Calu3 (cell line): ENCODE measurements at regions not wholly inside any gene's neighbourhood (a gene's known extent, or its start where the extent isn't known, plus 50 kb on each side); places are given as distances from the start of the nearest gene placed in this dataset.

Experiments used
- BruUV-seq: library from RNA; stranded (reverse); fragments of 400-500 nt; replicated peaks from 2 replicates; lab custom pipeline; 2021; lab: Mats Ljungman, UMichigan
- CTCF ChIA-PET: fragments of 300-600 bp; sonication (Branson Sonifier 250); formaldehyde crosslinking; loops from one replicate; lab custom pipeline; 2022; ENCODE audit warnings: antibody characterized with exemption; lab: Charles Lee
- DNase-seq: peaks from one replicate; pipeline ENCODE4 v3.0.0; 2022
- H3K27ac Mint-ChIP-seq: one replicate; pipeline ENCODE4 v1.8.0; 2022; ENCODE audit warnings: mixed read lengths; ENCODE audit not compliant: unreplicated experiment
- H3K27me3 Mint-ChIP-seq: one replicate; pipeline ENCODE4 v1.8.0; 2022; ENCODE audit warnings: mixed read lengths; ENCODE audit not compliant: unreplicated experiment
- H3K36me3 Mint-ChIP-seq: one replicate; pipeline ENCODE4 v1.8.0; 2022; ENCODE audit warnings: mild to moderate bottlenecking, moderate library complexity, mixed read lengths; ENCODE audit not compliant: insufficient read depth, unreplicated experiment
- H3K4me1 Mint-ChIP-seq: one replicate; pipeline ENCODE4 v1.8.0; 2022; ENCODE audit warnings: mild to moderate bottlenecking, low read depth, mixed read lengths; ENCODE audit not compliant: unreplicated experiment
- H3K4me3 Mint-ChIP-seq: one replicate; pipeline ENCODE4 v1.8.0; 2022; ENCODE audit warnings: mild to moderate bottlenecking, low read depth, moderate library complexity, mixed read lengths; ENCODE audit not compliant: unreplicated experiment
- H3K9me3 Mint-ChIP-seq: one replicate; pipeline ENCODE4 v1.8.0; 2022; ENCODE audit warnings: low read depth, mixed read lengths; ENCODE audit not compliant: unreplicated experiment
- CTCF ChIP-seq: fragments of 200-600 bp; IDR thresholded peaks from one replicate; pipeline ENCODE4 v1.8.0; 2022; ENCODE audit warnings: antibody characterized with exemption; ENCODE audit not compliant: unreplicated experiment
- intact Hi-C: fragments of 100-400 bp; cut with micrococcal nuclease; formaldehyde crosslinking; loops from one replicate; pipeline ENCODE4 v1.10.0; 2022; ENCODE audit not compliant: unreplicated experiment

- H3K27ac Mint-ChIP-seq, result no peak overlapping the region
- DNase-seq, result no peak
- no peaks in the 10 kb centered on the region for H3K9me3 Mint-ChIP-seq
- CTCF ChIA-PET, result no interaction called here
- intact Hi-C loops, result no loop called here
- H3K36me3 Mint-ChIP-seq, result no peaks in the 10 kb centered on the region
- no TSS peak for BruUV-seq
- H3K4me3 Mint-ChIP-seq, result no peak overlapping the region
- peaks cover 36% of the 10 kb centered on the region for H3K27me3 Mint-ChIP-seq
- no peak for TF ChIP-seq CTCF
- peaks cover 9% of the 10 kb centered on the region for H3K4me1 Mint-ChIP-seq
These were observed 62.3 kb upstream of the GATA2 start for GRCh38 chr3:128555098-128555825.

- Mint-ChIP-seq H3K27me3 (peaks cover 29% of the 10 kb centered on the region), H3K4me1 (peaks cover 3% of the 10 kb centered on the region), H3K9me3 (no peaks in the 10 kb centered on the region), H3K27ac (no peak overlapping the region), H3K4me3 (no peak overlapping the region), H3K36me3 (no peaks in the 10 kb centered on the region)
- no TSS peak for BruUV-seq
- CTCF ChIA-PET, result no interaction called here
- intact Hi-C loops, result no loop called here
- no peak for TF ChIP-seq CTCF
- no peak for DNase-seq
These were observed 61.6 kb upstream of the GATA2 start for GRCh38 chr3:128554465-128555097.

GRCh38 chr3:128554100-128554464 is 61.1 kb upstream of the GATA2 start:
- H3K27ac Mint-ChIP-seq, result no peak overlapping the region
- H3K9me3 Mint-ChIP-seq, result no peaks in the 10 kb centered on the region
- H3K4me1 Mint-ChIP-seq, result peaks cover 4% of the 10 kb centered on the region
- intact Hi-C loops, result no loop called here
- DNase-seq, result peak; percentile 45
- peaks cover 3% of the 10 kb centered on the region for H3K36me3 Mint-ChIP-seq
- CTCF ChIA-PET, result no interaction called here
- no TSS peak for BruUV-seq
- no peak for TF ChIP-seq CTCF
- H3K4me3 Mint-ChIP-seq, result no peak overlapping the region
- peaks cover 26% of the 10 kb centered on the region for H3K27me3 Mint-ChIP-seq

- CTCF ChIA-PET, result no interaction called here
- intact Hi-C loops, result no loop called here
- peaks cover 26% of the 10 kb centered on the region for H3K27me3 Mint-ChIP-seq
- peaks cover 4% of the 10 kb centered on the region for H3K36me3 Mint-ChIP-seq
- no peak overlapping the region for H3K4me3 Mint-ChIP-seq
- no peak for TF ChIP-seq CTCF
- no TSS peak for BruUV-seq
- peaks cover 9% of the 10 kb centered on the region for H3K4me1 Mint-ChIP-seq
- no peaks in the 10 kb centered on the region for H3K9me3 Mint-ChIP-seq
- DNase-seq, result no peak
- H3K27ac Mint-ChIP-seq, result no peak overlapping the region
These were observed 60.6 kb upstream of the GATA2 start for GRCh38 chr3:128553560-128553959.
